SIG-M5 treated with dmso at 0.1 percent for 504 hours (cell line): ENCODE measurements at regions not wholly inside any gene's neighbourhood (a gene's known extent, or its start where the extent isn't known, plus 50 kb on each side); places are given as distances from the start of the nearest gene placed in this dataset.
"Not testable (repeated sequence)": the region's sequence is repeated elsewhere in the genome, so short reads cannot be mapped to it uniquely, and the experiment has no call there.

Source experiments
- DNase-seq: peaks from one replicate; lab custom pipeline; 2025; ENCODE audit not compliant: unreplicated experiment; lab: John Stamatoyannopoulos, UW

- no peak for DNase-seq
Observed at GRCh38 chr17:72444517-72445054, 323.8 kb downstream of the SOX9 start.

GRCh38 chr17:72445055-72445991 is 324.5 kb downstream of the SOX9 start:
- no peak for DNase-seq

GRCh38 chr17:72446118-72446517 is 325.3 kb downstream of the SOX9 start:
- no peak for DNase-seq

GRCh38 chr17:72446525-72447250 is 325.9 kb downstream of the SOX9 start:
- DNase-seq, result no peak

GRCh38 chr17:72447251-72447640 is 326.4 kb downstream of the SOX9 start:
- DNase-seq, result no peak

GRCh38 chr17:72448019-72448418 is 327.2 kb downstream of the SOX9 start:
- DNase-seq, result no peak

- no peak for DNase-seq
Observed at GRCh38 chr17:72452286-72453173, 331.7 kb downstream of the SOX9 start.

- no peak for DNase-seq
Observed at GRCh38 chr17:72454342-72454741, 333.5 kb downstream of the SOX9 start.

- DNase-seq, result no peak
Observed at GRCh38 chr17:72455562-72455961, 334.7 kb downstream of the SOX9 start.

GRCh38 chr17:72456075-72456474 is 335.3 kb downstream of the SOX9 start:
- DNase-seq, result no peak

GRCh38 chr17:72457712-72458111 is 336.9 kb downstream of the SOX9 start:
- DNase-seq, result no peak

- DNase-seq, result no peak
Observed at GRCh38 chr17:72458301-72458700, 337.5 kb downstream of the SOX9 start.

- DNase-seq, result no peak
Observed at GRCh38 chr17:72460711-72461110, 339.9 kb downstream of the SOX9 start.

- no peak for DNase-seq
Observed at GRCh38 chr17:72461757-72462156, 340.9 kb downstream of the SOX9 start.

GRCh38 chr17:72462407-72462806 is 341.6 kb downstream of the SOX9 start:
- DNase-seq, result no peak

GRCh38 chr17:72462814-72463213 is 342.0 kb downstream of the SOX9 start:
- no peak for DNase-seq

- peak; percentile 33 for DNase-seq
Observed at GRCh38 chr17:72463287-72464102, 342.7 kb downstream of the SOX9 start.

- not testable (repeated sequence) for DNase-seq
Observed at GRCh38 chr17:72464221-72464620, 343.4 kb downstream of the SOX9 start.

GRCh38 chr17:72465191-72466024 is 344.6 kb downstream of the SOX9 start:
- peak; percentile 48 for DNase-seq
